ENCODE measurements at regions not wholly inside any gene's neighbourhood (a gene's known extent, or its start where the extent isn't known, plus 50 kb on each side); places are given as distances from the start of the nearest gene placed in this dataset.

DNA sequence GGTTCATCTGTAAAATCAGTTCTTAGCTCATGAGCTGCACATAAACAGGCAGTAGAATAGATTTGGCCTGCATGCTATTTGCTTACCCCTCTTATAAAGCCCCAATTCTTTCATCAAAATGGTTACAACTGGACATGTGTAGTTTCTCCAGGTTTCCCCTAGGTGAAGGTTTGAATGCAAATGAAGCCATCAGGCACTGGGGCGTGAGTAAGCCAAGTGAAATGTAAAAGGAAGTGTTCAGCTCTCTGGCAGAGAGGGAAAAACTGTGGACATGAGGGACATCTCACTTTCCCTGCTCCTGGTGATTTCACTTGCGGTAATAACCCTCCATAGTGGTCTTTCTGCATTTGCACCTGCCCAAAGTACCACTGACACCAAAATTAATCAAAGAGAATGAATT, 1402.3 kb upstream of the LRRTM1 start:
- CTCF ChIA-PET: no interaction called here
- no peak for ATAC-seq (replicated peaks in 1 of 4)
- Histone ChIP-seq H3K27ac (ENCODE audit: low read length) (no peak overlapping the region), H3K36me3 (ENCODE audit: control insufficient read depth in 2 of 2, extremely low read depth in 1 of 2, insufficient read depth in 1 of 2, low read length in 1 of 2) (no peaks in the 10 kb centered on the region), H3K4me1 (ENCODE audit: control insufficient read depth in 1 of 2, extremely low read depth in 1 of 2, insufficient read depth in 2 of 2, low read length in 2 of 2) (no peaks in the 10 kb centered on the region), H3K27me3 (replicated peaks in 1 of 2; ENCODE audit: control insufficient read depth in 2 of 2, extremely low read depth in 1 of 2, insufficient read depth in 2 of 2, low read length in 1 of 2) (no peaks in the 10 kb centered on the region), H3K4me3 (ENCODE audit: control insufficient read depth in 1 of 2, extremely low read depth in 1 of 2, low read length in 1 of 2) (no peak overlapping the region), H3K9me3 (peaks cover 2% of the 10 kb centered on the region)
- POLR2A ChIA-PET: no interaction called here
- H3K4me1 Mint-ChIP-seq: no peaks in the 10 kb centered on the region
- H3K36me3 Mint-ChIP-seq: no peaks in the 10 kb centered on the region
- 67% methylated on average over 1 of the region's 2 CpGs for WGBS (ENCODE audit: insufficient coverage)
- DNase-seq: no peak
- H3K27ac Mint-ChIP-seq: no peak overlapping the region
- peaks cover 15 to 24% (median 19%) of the 10 kb centered on the region in 3 donors for H3K9me3 Mint-ChIP-seq
- H3K27me3 Mint-ChIP-seq: no peaks in the 10 kb centered on the region
- no peak overlapping the region for H3K4me3 Mint-ChIP-seq

DNA sequence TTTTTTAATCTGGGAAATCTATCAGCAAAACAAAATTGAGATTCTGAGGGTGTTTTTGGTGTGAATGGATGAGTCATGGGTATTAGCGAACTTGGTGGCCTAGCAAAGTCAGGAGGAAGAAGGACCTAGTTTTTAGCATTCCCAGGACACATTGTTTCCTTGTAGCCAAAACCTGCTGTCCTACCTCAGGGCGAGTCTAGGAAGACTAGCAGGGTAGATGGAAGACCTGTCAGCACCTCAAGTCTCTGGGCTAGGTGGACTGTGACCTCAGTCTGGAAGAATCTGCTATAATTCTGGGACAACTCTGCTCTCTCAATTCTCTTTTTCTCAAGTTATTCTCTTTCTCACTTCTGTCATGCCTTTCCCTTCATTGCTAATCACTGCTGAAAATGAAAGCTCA, 1399.3 kb upstream of the LRRTM1 start:
- Mint-ChIP-seq H3K9me3 (peaks cover 13 to 20% (median 15%) of the 10 kb centered on the region in 3 donors), H3K27me3 (no peaks in the 10 kb centered on the region), H3K27ac (no peak overlapping the region), H3K4me1 (no peaks in the 10 kb centered on the region), H3K4me3 (no peak overlapping the region), H3K36me3 (no peaks in the 10 kb centered on the region)
- H3K9me3 ChIP-seq: peaks cover 2% of the 10 kb centered on the region
- ChIA-PET CTCF (no interaction called here), POLR2A (no interaction called here)
- H3K4me3 ChIP-seq (ENCODE audit: control insufficient read depth in 1 of 2, extremely low read depth in 1 of 2, low read length in 1 of 2): no peak overlapping the region
- H3K27ac ChIP-seq (ENCODE audit: low read length): no peak overlapping the region
- H3K4me1 ChIP-seq (ENCODE audit: control insufficient read depth in 1 of 2, extremely low read depth in 1 of 2, insufficient read depth in 2 of 2, low read length in 2 of 2): no peaks in the 10 kb centered on the region
- no peaks in the 10 kb centered on the region for H3K36me3 ChIP-seq (ENCODE audit: control insufficient read depth in 2 of 2, extremely low read depth in 1 of 2, insufficient read depth in 1 of 2, low read length in 1 of 2)
- no peak for ATAC-seq (replicated peaks in 1 of 4)
- no peak for DNase-seq
- WGBS (ENCODE audit: insufficient coverage): 86% methylated on average over 1 of the region's 2 CpGs
- H3K27me3 ChIP-seq (replicated peaks in 1 of 2; ENCODE audit: control insufficient read depth in 2 of 2, extremely low read depth in 1 of 2, insufficient read depth in 2 of 2, low read length in 1 of 2): no peaks in the 10 kb centered on the region

DNA sequence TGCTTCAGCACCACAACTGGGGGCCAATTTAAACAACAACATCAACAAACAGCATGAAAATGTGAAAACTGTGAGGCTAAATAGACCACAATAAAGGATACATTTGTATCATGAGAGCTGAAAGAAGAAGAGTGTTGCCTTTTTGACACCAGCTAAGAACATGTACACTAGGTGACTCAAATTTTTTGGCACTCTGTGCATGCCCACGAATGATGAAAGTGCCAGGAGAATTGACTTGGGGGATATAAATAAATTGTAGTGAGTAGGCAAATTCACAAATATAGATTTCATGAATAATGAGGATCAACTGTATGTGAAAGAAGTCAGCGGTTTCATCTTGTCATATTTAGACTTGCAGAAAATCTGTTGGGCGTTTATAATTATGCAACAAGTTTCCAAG, 1388.0 kb upstream of the LRRTM1 start:
- Mint-ChIP-seq H3K27me3 (no peaks in the 10 kb centered on the region), H3K36me3 (no peaks in the 10 kb centered on the region), H3K9me3 (peaks cover 13 to 27% (median 23%) of the 10 kb centered on the region in 3 donors), H3K4me3 (no peak overlapping the region), H3K4me1 (no peaks in the 10 kb centered on the region), H3K27ac (no peak overlapping the region)
- 59% methylated on average over 2 of the region's 3 CpGs for WGBS (ENCODE audit: insufficient coverage)
- no peak for DNase-seq
- Histone ChIP-seq H3K27ac (ENCODE audit: low read length) (no peak overlapping the region), H3K36me3 (ENCODE audit: control insufficient read depth in 2 of 2, extremely low read depth in 1 of 2, insufficient read depth in 1 of 2, low read length in 1 of 2) (no peaks in the 10 kb centered on the region), H3K9me3 (no peaks in the 10 kb centered on the region), H3K27me3 (replicated peaks in 1 of 2; ENCODE audit: control insufficient read depth in 2 of 2, extremely low read depth in 1 of 2, insufficient read depth in 2 of 2, low read length in 1 of 2) (no peaks in the 10 kb centered on the region), H3K4me3 (ENCODE audit: control insufficient read depth in 1 of 2, extremely low read depth in 1 of 2, low read length in 1 of 2) (no peak overlapping the region), H3K4me1 (ENCODE audit: control insufficient read depth in 1 of 2, extremely low read depth in 1 of 2, insufficient read depth in 2 of 2, low read length in 2 of 2) (no peaks in the 10 kb centered on the region)
- CTCF ChIA-PET: no interaction called here
- ATAC-seq (replicated peaks in 1 of 4): no peak
- POLR2A ChIA-PET: no interaction called here

DNA sequence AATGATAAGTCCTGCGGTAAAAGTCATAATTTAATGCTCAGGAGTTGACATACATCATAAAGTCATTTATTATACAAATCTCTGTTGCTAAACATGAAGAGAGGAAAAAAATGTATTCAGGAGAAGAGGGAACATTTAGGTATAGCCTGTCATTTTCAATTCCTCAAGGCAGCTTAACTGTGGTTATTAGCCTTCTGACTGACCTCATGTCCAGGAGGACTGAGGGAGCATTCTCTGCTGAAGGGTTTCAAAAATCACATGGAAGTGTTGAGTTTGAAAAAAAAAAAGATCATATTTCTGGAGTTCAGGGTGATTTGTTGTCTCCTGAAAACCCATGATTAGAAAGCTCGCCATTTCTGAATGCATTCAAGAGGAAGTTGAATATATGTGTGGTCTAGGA, 1371.1 kb upstream of the LRRTM1 start:
- no peaks in the 10 kb centered on the region for H3K4me1 ChIP-seq (ENCODE audit: control insufficient read depth in 1 of 2, extremely low read depth in 1 of 2, insufficient read depth in 2 of 2, low read length in 2 of 2)
- Mint-ChIP-seq H3K4me1 (no peaks in the 10 kb centered on the region), H3K4me3 (no peak overlapping the region), H3K27me3 (no peaks in the 10 kb centered on the region), H3K9me3 (peaks cover 7 to 16% (median 8%) of the 10 kb centered on the region in 3 donors), H3K36me3 (no peaks in the 10 kb centered on the region), H3K27ac (no peak overlapping the region)
- ChIA-PET CTCF (no interaction called here), POLR2A (interaction anchor here in 1 of 2 donors (0.6 kb wide), 1 partner anchor 699 kb away, joined by 3 read pairs; no protein-coding TSS in a partner anchor)
- no peak overlapping the region for H3K27ac ChIP-seq (ENCODE audit: low read length)
- no peaks in the 10 kb centered on the region for H3K27me3 ChIP-seq (replicated peaks in 1 of 2; ENCODE audit: control insufficient read depth in 2 of 2, extremely low read depth in 1 of 2, insufficient read depth in 2 of 2, low read length in 1 of 2)
- no peak overlapping the region for H3K4me3 ChIP-seq (ENCODE audit: control insufficient read depth in 1 of 2, extremely low read depth in 1 of 2, low read length in 1 of 2)
- WGBS (ENCODE audit: insufficient coverage): 40% methylated on average over 1 of the region's 2 CpGs
- H3K36me3 ChIP-seq (ENCODE audit: control insufficient read depth in 2 of 2, extremely low read depth in 1 of 2, insufficient read depth in 1 of 2, low read length in 1 of 2): no peaks in the 10 kb centered on the region
- no peak for ATAC-seq (replicated peaks in 1 of 4)
- no peak for DNase-seq
- H3K9me3 ChIP-seq: no peaks in the 10 kb centered on the region

DNA sequence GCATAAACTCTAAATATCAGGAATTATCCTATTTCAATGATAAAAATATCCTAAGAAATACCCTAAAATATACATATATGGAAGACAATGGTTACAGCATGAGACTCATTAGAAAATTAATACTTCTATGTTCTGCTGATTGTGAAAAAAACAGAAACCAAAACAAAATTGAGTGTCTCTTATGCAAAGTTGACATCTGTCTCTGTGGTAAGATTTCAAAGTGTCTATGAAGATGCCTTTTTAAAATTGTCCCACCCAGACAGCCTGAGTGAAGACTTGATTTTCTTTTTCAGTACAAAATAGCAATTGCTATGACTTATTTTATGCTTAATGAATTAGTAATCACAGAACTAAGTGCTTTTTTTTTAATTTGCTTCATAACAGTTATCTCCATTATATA, 1368.4 kb upstream of the LRRTM1 start:
- H3K9me3 ChIP-seq: no peaks in the 10 kb centered on the region
- no peaks in the 10 kb centered on the region for H3K4me1 ChIP-seq (ENCODE audit: control insufficient read depth in 1 of 2, extremely low read depth in 1 of 2, insufficient read depth in 2 of 2, low read length in 2 of 2)
- H3K4me3 Mint-ChIP-seq: no peak overlapping the region
- H3K27ac ChIP-seq (ENCODE audit: low read length): no peak overlapping the region
- ChIA-PET POLR2A (no interaction called here), CTCF (no interaction called here)
- H3K27me3 Mint-ChIP-seq: no peaks in the 10 kb centered on the region
- no peak overlapping the region for H3K4me3 ChIP-seq (ENCODE audit: control insufficient read depth in 1 of 2, extremely low read depth in 1 of 2, low read length in 1 of 2)
- H3K4me1 Mint-ChIP-seq: no peaks in the 10 kb centered on the region
- H3K27me3 ChIP-seq (replicated peaks in 1 of 2; ENCODE audit: control insufficient read depth in 2 of 2, extremely low read depth in 1 of 2, insufficient read depth in 2 of 2, low read length in 1 of 2): no peaks in the 10 kb centered on the region
- no peaks in the 10 kb centered on the region for H3K36me3 ChIP-seq (ENCODE audit: control insufficient read depth in 2 of 2, extremely low read depth in 1 of 2, insufficient read depth in 1 of 2, low read length in 1 of 2)
- ATAC-seq (replicated peaks in 1 of 4) (no peak), DNase-seq (no peak)
- no peaks in the 10 kb centered on the region for H3K36me3 Mint-ChIP-seq
- H3K27ac Mint-ChIP-seq: no peak overlapping the region
- H3K9me3 Mint-ChIP-seq: peaks cover 7 to 13% (median 11%) of the 10 kb centered on the region in 3 donors

DNA sequence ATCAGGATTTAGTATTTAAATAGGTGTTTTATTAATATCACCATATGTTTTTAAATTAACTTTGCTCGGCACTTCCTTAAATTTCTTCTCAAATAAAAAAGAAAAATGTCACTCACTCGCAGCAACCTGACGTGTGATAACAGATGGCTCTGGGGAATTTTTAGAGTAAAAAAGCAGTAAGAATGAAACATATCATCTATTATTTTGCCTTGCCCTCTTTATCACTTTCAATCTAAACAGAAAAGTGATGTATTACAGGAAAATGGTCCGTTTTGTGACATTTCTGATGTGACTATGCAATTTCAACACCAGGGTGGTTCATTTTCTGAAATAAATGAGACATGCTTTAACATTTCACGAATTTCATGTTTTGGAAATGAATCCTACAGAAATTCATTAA, 1368.0 kb upstream of the LRRTM1 start:
- no peak overlapping the region for H3K4me3 Mint-ChIP-seq
- Histone ChIP-seq H3K4me1 (ENCODE audit: control insufficient read depth in 1 of 2, extremely low read depth in 1 of 2, insufficient read depth in 2 of 2, low read length in 2 of 2) (no peaks in the 10 kb centered on the region), H3K9me3 (no peaks in the 10 kb centered on the region), H3K36me3 (ENCODE audit: control insufficient read depth in 2 of 2, extremely low read depth in 1 of 2, insufficient read depth in 1 of 2, low read length in 1 of 2) (no peaks in the 10 kb centered on the region), H3K27ac (ENCODE audit: low read length) (no peak overlapping the region), H3K4me3 (ENCODE audit: control insufficient read depth in 1 of 2, extremely low read depth in 1 of 2, low read length in 1 of 2) (no peak overlapping the region), H3K27me3 (replicated peaks in 1 of 2; ENCODE audit: control insufficient read depth in 2 of 2, extremely low read depth in 1 of 2, insufficient read depth in 2 of 2, low read length in 1 of 2) (no peaks in the 10 kb centered on the region)
- no CpG with 5 or more reads among the region's 5 CpGs for WGBS (ENCODE audit: insufficient coverage)
- no peaks in the 10 kb centered on the region for H3K27me3 Mint-ChIP-seq
- POLR2A ChIA-PET: no interaction called here
- DNase-seq (no peak), ATAC-seq (replicated peaks in 1 of 4) (no peak)
- no peaks in the 10 kb centered on the region for H3K4me1 Mint-ChIP-seq
- H3K36me3 Mint-ChIP-seq: no peaks in the 10 kb centered on the region
- H3K27ac Mint-ChIP-seq: no peak overlapping the region
- CTCF ChIA-PET: no interaction called here
- peaks cover 7 to 13% (median 11%) of the 10 kb centered on the region in 3 donors for H3K9me3 Mint-ChIP-seq

DNA sequence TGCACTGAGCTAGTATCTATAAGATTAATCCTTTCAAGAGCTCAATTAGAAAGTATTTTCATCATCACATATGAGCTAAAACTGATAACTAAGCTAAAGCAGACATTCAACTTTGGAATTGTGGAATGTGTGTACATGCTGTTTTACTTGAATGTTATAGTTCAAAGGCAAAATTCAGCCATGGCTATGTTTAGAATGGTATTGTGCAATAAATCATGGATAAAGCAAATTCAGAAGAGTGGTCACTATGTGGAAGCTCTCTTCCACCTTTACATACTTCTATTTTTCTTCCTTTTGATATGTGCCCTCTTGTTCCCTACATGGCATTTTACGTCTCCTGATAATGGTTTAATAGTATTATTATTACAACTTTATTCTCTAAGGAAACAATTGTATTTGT, 1366.3 kb upstream of the LRRTM1 start:
- Mint-ChIP-seq H3K4me1 (no peaks in the 10 kb centered on the region), H3K36me3 (no peaks in the 10 kb centered on the region), H3K27me3 (no peaks in the 10 kb centered on the region), H3K9me3 (peaks cover 7 to 17% (median 8%) of the 10 kb centered on the region in 3 donors), H3K4me3 (no peak overlapping the region), H3K27ac (no peak overlapping the region)
- ATAC-seq (replicated peaks in 1 of 4): no peak
- no peaks in the 10 kb centered on the region for H3K4me1 ChIP-seq (ENCODE audit: control insufficient read depth in 1 of 2, extremely low read depth in 1 of 2, insufficient read depth in 2 of 2, low read length in 2 of 2)
- ChIA-PET CTCF (no interaction called here), POLR2A (interaction anchor here in 1 of 2 donors (0.6 kb wide), 1 partner anchor 279 kb away, joined by 3 read pairs; no protein-coding TSS in a partner anchor)
- no peaks in the 10 kb centered on the region for H3K27me3 ChIP-seq (replicated peaks in 1 of 2; ENCODE audit: control insufficient read depth in 2 of 2, extremely low read depth in 1 of 2, insufficient read depth in 2 of 2, low read length in 1 of 2)
- DNase-seq: no peak
- H3K4me3 ChIP-seq (ENCODE audit: control insufficient read depth in 1 of 2, extremely low read depth in 1 of 2, low read length in 1 of 2): no peak overlapping the region
- no peaks in the 10 kb centered on the region for H3K36me3 ChIP-seq (ENCODE audit: control insufficient read depth in 2 of 2, extremely low read depth in 1 of 2, insufficient read depth in 1 of 2, low read length in 1 of 2)
- no peak overlapping the region for H3K27ac ChIP-seq (ENCODE audit: low read length)
- WGBS (ENCODE audit: insufficient coverage): no CpG with 5 or more reads among the region's 1 CpG
- no peaks in the 10 kb centered on the region for H3K9me3 ChIP-seq
